Gastroesophageal sphincter (tissue), 4 donors: ENCODE measurements at regions not wholly inside any gene's neighbourhood (a gene's known extent, or its start where the extent isn't known, plus 50 kb on each side); places are given as distances from the start of the nearest gene placed in this dataset.

Experiments used
- ATAC-seq: fragments of 150-250 bp; one replicate; pipeline ENCODE4 v1.9.1; 2016; ENCODE audit warnings: mild to moderate bottlenecking, moderate library complexity
- H3K27ac ChIP-seq, 4 donors: fragments of 200-600 bp; sonication (generic) in 3 of 4; 1 replicate in 3 of 4; 2 replicates in 1 of 4; pipeline ENCODE4 v1.5.1; 2016 to 2019
- H3K27me3 ChIP-seq: fragments of 200-600 bp; sonication (generic); one replicate; pipeline ENCODE4 v1.5.1; 2019
- H3K36me3 ChIP-seq, 2 donors: fragments of 200-600 bp; sonication (generic); one replicate each; pipeline ENCODE4 v1.5.1; 2019; ENCODE audit warnings: control low read depth in 1 of 2
- H3K4me1 ChIP-seq, 3 donors: fragments of 200-600 bp; sonication (generic); 1 replicate in 2 of 3; 2 replicates in 1 of 3; pipeline ENCODE4 v1.5.1; 2016 to 2019; ENCODE audit warnings: control low read depth in 2 of 3
- H3K4me3 ChIP-seq, 2 donors: fragments of 200-600 bp; sonication (generic); one replicate each; pipeline ENCODE4 v1.5.1; 2019; ENCODE audit warnings: mild to moderate bottlenecking in 1 of 2, moderate library complexity in 1 of 2
- H3K9me3 ChIP-seq, 3 donors: fragments of 200-600 bp; sonication (generic); one replicate each; pipeline ENCODE4 v1.5.1; 2017 to 2019; ENCODE audit warnings: control low read depth in 2 of 3
- CTCF ChIP-seq, 4 experiments: fragments of 200-600 bp in 2 of 4; fragments of 450-650 bp in 2 of 4; sonication (generic) in 1 of 4; IDR thresholded peaks; one replicate each; pipeline ENCODE4 v1.5.1; 2017 to 2019; ENCODE audit warnings: antibody characterized with exemption in 4 of 4, mild to moderate bottlenecking in 2 of 4, moderate library complexity in 2 of 4
- EP300 ChIP-seq: sonication (generic); formaldehyde crosslinking; IDR thresholded peaks from one replicate; pipeline ENCODE4 v1.6.1; 2017; ENCODE audit warnings: antibody characterized with exemption, mild to moderate bottlenecking
- POLR2A ChIP-seq, 2 donors: fragments of 450-650 bp; IDR thresholded peaks; one replicate each; pipeline ENCODE4 v1.6.1; 2017; ENCODE audit warnings: antibody characterized with exemption in 2 of 2, mild to moderate bottlenecking in 2 of 2, moderate library complexity in 1 of 2
- POLR2AphosphoS5 ChIP-seq: sonication (generic); formaldehyde crosslinking; IDR thresholded peaks from one replicate; pipeline ENCODE4 v1.6.1; 2017; ENCODE audit warnings: antibody characterized with exemption
- WGBS, 2 donors: methylation state at CpG; one replicate each; pipeline ENCODE4 v1.1.5; 2018; ENCODE audit warnings: low coverage in 1 of 2; 5-methylcytosine and 5-hydroxymethylcytosine counted together

GRCh38 chr7:81534996-81535395, 234.9 kb downstream of the HGF start:
- H3K27me3 ChIP-seq: no peaks in the 10 kb centered on the region
- H3K36me3 ChIP-seq: no peaks in the 10 kb centered on the region
- H3K4me3 ChIP-seq: no peak overlapping the region
- no peak for ATAC-seq
- H3K4me1 ChIP-seq: no peaks in the 10 kb centered on the region
- 62 to 83% methylated on average over 1 of the region's 1 CpG for WGBS, 2 donors
- H3K27ac ChIP-seq: no peak overlapping the region
- no peaks in the 10 kb centered on the region for H3K9me3 ChIP-seq
- TF ChIP-seq CTCF (IDR thresholded peaks at IDR 0.05) (no peak), POLR2A (IDR thresholded peaks at IDR 0.05) (no peak), EP300 (no peak), POLR2AphosphoS5 (no peak)

- no peak overlapping the region for H3K27ac ChIP-seq
- H3K4me3 ChIP-seq: no peak overlapping the region
- no peaks in the 10 kb centered on the region for H3K9me3 ChIP-seq
- WGBS, 2 donors: 88 to 95% methylated on average over 3 of the region's 3 CpGs
- TF ChIP-seq EP300 (no peak), POLR2AphosphoS5 (no peak), POLR2A (IDR thresholded peaks at IDR 0.05) (no peak), CTCF (IDR thresholded peaks at IDR 0.05) (no peak)
- no peaks in the 10 kb centered on the region for H3K27me3 ChIP-seq
- ATAC-seq: no peak
- H3K4me1 ChIP-seq: no peaks in the 10 kb centered on the region
- H3K36me3 ChIP-seq: no peaks in the 10 kb centered on the region
These were observed 235.4 kb downstream of the HGF start for GRCh38 chr7:81534446-81534845.

GRCh38 chr7:81533931-81534330, 235.9 kb downstream of the HGF start:
- TF ChIP-seq CTCF (IDR thresholded peaks at IDR 0.05) (no peak), EP300 (no peak), POLR2AphosphoS5 (no peak), POLR2A (IDR thresholded peaks at IDR 0.05) (no peak)
- Histone ChIP-seq H3K27ac (no peak overlapping the region), H3K36me3 (no peaks in the 10 kb centered on the region), H3K27me3 (no peaks in the 10 kb centered on the region), H3K4me3 (no peak overlapping the region), H3K9me3 (no peaks in the 10 kb centered on the region), H3K4me1 (no peaks in the 10 kb centered on the region)
- ATAC-seq: no peak

- no peaks in the 10 kb centered on the region for H3K4me1 ChIP-seq
- H3K4me3 ChIP-seq: no peak overlapping the region
- TF ChIP-seq EP300 (no peak), POLR2A (IDR thresholded peaks at IDR 0.05) (no peak), CTCF (IDR thresholded peaks at IDR 0.05) (no peak), POLR2AphosphoS5 (no peak)
- no peak overlapping the region for H3K27ac ChIP-seq
- no peaks in the 10 kb centered on the region for H3K9me3 ChIP-seq
- no peaks in the 10 kb centered on the region for H3K27me3 ChIP-seq
- no peak for ATAC-seq
- H3K36me3 ChIP-seq: no peaks in the 10 kb centered on the region
These were observed 236.4 kb downstream of the HGF start for GRCh38 chr7:81533426-81533825.

GRCh38 chr7:81529785-81530184, 240.1 kb downstream of the HGF start:
- Histone ChIP-seq H3K4me1 (no peaks in the 10 kb centered on the region), H3K27ac (no peak overlapping the region), H3K36me3 (no peaks in the 10 kb centered on the region), H3K9me3 (no peaks in the 10 kb centered on the region), H3K27me3 (no peaks in the 10 kb centered on the region), H3K4me3 (no peak overlapping the region)
- WGBS, 2 donors: 73 to 74% methylated on average over 2 of the region's 2 CpGs
- no peak for ATAC-seq
- no peak for TF ChIP-seq POLR2A (IDR thresholded peaks at IDR 0.05)
- TF ChIP-seq CTCF (IDR thresholded peaks at IDR 0.05): no peak
- TF ChIP-seq EP300: no peak
- no peak for TF ChIP-seq POLR2AphosphoS5
